NCI-H187 (cell line): ENCODE measurements at regions not wholly inside any gene's neighbourhood (a gene's known extent, or its start where the extent isn't known, plus 50 kb on each side); places are given as distances from the start of the nearest gene placed in this dataset.
"Not testable (repeated sequence)": the region's sequence is repeated elsewhere in the genome, so short reads cannot be mapped to it uniquely, and the experiment has no call there.

Source experiments
- DNase-seq, 2 experiments: peaks; one replicate each; lab custom pipeline; 2025; lab: John Stamatoyannopoulos, UW

DNA sequence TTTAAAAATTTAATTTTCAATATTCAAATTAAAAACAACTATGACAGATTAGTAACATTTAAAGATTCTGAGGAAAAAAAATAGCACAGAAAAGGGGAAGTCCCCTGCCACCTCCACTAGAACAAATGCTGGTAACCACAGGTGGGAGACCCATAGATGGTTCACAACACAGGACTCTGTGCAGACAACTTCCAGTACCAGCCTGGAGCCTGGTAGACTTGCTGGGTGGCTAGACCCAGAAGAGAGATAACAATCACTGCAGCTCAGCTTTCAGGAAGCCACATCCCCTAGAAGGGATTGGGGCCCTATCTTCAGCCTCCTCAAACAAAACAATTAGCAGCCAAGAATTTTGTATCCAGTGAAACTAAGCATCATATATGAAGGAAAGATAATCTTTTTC lies 179.6 kb upstream of the RND3 start:
- not testable (repeated sequence) for DNase-seq

DNA sequence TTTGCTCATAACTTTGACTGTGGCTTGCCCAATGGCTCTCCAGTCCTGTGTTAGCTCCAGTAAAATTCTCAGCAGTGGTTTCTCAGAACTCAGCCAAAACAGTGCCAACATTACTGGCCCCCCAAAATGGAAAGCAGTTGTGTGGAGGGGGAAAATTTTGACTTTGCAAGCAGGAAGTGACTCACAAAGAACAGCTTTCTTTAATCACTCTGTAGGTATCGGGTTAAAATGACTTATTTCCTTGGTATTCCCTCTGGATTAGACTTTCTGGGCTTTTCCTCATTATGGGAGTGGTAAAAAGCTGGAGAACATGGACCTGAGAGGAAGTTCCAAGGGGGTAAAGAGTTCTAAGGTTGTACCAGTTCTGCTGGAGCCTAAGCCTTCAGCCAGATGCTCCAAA lies 175.7 kb upstream of the RND3 start:
- DNase-seq, result no peak

- no peak for DNase-seq
These were observed 168.5 kb upstream of the RND3 start for GRCh38 chr2:150656002-150656401.

- no peak for DNase-seq
These were observed 165.9 kb upstream of the RND3 start for GRCh38 chr2:150653351-150653750.

- no peak for DNase-seq
These were observed 160.5 kb upstream of the RND3 start for GRCh38 chr2:150647943-150648342.

DNA sequence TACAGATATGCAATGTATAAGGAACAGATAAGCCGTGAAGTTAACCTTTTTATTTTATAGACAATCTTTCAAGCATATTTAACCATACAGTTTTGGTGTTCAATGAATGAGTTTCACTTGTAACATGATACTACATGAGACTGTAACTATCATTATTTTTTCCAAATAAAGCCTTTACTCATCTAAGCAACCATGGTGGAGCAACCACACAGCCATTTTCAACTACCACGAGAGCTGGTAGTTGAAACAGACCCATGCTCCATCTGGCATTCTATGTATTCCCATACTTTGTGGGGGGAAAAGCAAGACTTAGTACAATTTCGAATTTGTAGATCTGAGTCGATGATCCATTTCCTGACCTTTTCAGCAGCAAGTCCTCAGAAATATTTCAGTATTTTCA lies 159.3 kb upstream of the RND3 start:
- no peak for DNase-seq

- DNase-seq, result no peak
These were observed 157.0 kb upstream of the RND3 start for GRCh38 chr2:150644298-150645067.

- no peak for DNase-seq
These were observed 155.8 kb upstream of the RND3 start for GRCh38 chr2:150643114-150643725.

DNA sequence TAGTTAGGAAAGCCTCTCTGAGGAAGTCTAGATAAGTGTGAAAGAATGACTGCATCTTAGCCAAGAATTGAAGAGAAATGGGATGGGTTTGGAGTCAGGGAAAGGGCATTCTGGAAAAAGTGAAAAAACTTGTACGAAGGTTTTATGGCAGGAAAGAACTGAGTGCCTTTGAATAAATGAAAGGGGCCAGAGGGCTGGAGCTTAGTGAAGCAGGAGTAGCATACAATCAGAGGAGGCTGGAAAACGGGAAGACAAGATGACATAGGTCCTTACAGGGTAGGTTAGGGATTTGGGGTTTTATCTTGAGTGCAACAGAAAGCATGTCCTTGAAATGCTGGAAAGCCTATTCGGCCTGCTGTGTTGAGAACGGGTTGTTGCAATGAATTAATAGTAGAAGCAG lies 152.6 kb upstream of the RND3 start:
- DNase-seq, result no peak

DNA sequence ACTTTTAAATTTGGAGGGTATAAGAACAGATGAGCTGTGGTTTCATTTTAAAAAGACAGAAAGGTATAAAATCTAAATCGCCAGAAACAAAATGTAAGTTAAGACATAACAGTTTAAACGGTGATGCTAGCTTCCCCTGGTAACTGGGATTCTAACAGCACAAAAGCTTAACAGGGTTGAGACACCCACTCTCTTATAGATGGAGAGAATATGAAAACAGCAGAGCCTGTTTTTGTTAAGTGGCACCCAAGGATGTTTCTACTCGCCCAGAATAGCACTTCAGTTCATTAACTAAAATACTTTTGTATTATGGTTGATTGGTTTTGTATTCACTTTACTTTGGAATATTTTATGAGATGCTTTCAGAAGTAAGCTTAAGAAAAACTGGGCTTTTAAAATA lies 151.9 kb upstream of the RND3 start:
- DNase-seq, result no peak

DNA sequence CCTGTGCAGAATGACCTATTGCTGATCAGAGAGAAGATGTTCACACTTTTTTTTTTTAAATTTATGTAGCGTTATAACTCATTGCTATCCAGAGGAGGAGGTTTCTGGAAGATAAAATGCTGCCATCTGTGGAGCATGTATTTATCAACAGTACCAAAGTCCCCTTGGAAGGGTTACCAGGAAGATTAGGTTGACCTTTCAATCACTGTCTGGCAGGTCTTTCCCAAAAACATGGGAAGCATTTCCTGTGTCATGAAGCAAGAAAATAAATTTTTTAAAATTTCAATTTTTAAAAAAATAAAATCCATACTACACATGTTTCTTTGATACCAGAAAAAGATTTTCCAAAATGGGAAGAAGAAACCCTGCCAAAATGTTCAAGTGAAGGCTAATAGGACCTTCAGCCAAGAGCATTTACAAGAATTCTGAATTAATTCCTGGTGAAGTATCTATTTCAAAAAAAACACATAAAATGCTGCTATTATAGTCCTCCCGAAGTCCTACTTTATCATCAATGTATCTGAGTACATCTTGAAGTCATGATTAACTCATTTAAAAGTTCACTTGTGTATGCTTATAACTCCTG lies 143.9 kb upstream of the RND3 start:
- DNase-seq, result no peak

GRCh38 chr2:150630587-150631235 lies 143.2 kb upstream of the RND3 start:
- DNase-seq, result no peak

DNA sequence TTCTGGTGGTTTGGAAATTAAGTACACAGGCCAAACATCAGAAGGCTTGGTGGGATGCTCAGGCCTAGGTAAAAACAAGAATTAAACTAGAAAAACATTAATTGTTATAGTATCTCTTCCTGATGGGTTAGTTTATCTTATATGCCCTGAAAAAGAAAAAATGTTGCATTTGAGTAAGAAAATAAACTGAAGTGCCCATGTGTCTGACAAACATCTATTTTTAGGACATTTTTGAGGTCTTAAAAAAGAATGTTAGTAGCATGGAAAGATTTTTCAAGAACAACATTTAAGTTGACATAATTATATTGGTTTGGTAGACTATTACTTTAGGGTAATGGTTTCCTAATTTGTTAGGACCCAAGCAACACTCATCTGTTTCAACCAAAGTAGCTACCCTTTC lies 140.1 kb upstream of the RND3 start:
- no peak for DNase-seq

DNA sequence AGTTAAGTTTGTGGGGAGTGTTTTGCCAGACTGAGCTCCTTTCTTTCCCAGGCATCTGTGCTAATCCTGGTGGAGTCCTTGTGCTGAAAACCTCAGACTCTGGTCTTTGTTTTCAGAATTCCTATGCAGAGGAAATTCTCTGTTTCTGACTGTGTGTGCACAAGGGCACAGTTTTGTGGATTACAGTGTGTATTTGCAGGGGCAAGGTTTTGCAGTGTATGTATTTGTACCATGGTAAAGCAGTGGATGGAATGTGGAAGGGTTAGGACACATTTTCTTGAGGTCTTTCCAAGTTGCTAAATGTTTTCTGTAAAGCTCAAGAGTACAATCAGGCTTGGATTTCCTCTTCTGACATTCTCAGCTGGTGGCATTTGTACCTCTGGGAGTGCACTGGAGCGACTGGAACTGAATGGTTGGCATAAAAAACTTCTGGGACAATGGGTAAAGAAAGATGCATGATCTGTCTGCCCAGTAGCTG lies 139.5 kb upstream of the RND3 start:
- no peak for DNase-seq

DNA sequence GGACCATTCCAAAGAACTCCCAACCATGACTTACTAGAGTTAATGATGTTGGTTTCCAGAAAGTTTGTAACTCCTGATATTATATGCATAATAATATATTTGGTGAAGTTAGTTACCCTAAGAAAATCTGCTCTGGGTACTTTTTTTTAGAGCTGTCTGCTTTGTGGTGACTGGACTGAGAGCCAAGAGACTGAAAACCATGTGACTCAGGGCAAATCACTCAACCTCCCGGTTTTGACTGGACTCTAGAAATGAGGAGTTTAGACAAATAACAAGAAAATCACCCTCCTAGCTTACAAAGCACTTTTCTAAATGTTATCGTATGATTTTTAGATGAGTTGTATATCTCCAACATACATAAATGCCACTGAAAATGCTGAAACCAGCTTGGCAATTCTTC lies 138.3 kb upstream of the RND3 start:
- DNase-seq, result no peak

GRCh38 chr2:150625303-150625702 lies 137.8 kb upstream of the RND3 start:
- no peak for DNase-seq

GRCh38 chr2:150624001-150624401 lies 136.5 kb upstream of the RND3 start:
- DNase-seq, result no peak

GRCh38 chr2:150621526-150622213 lies 134.2 kb upstream of the RND3 start:
- no peak for DNase-seq

GRCh38 chr2:150620855-150621254 lies 133.4 kb upstream of the RND3 start:
- no peak for DNase-seq

- no peak for DNase-seq
These were observed 132.9 kb upstream of the RND3 start for GRCh38 chr2:150620416-150620815.

- DNase-seq, result no peak
These were observed 132.3 kb upstream of the RND3 start for GRCh38 chr2:150619607-150620330.
